Activated T-helper 1 cell treated with anti-CD3 and anti-CD28 coated beads, Interleukin-12 subunit alpha, Interleukin-12 subunit beta, Interleukin-2, Interleukin-4 antibody, amounts not matched to agents 30 ng/mL and 10 ng/mL and 1 ng/mL, durations not matched to agents 14 hours and 24 hours and 36 hours (primary cell): ENCODE measurements at regions not wholly inside any gene's neighbourhood (a gene's known extent, or its start where the extent isn't known, plus 50 kb on each side); places are given as distances from the start of the nearest gene placed in this dataset.
A peak's percentile ranks its signal among the peaks of the same experiment; 100 is the strongest.
"Not testable (repeated sequence)": the region's sequence is repeated elsewhere in the genome, so short reads cannot be mapped to it uniquely, and the experiment has no call there.

Experiments
- DNase-seq: peaks from one replicate; pipeline ENCODE4 v3.0.0; 2021; ENCODE audit warnings: low spot score
- H3K27ac Mint-ChIP-seq: one replicate; pipeline ENCODE4 v1.8.0; 2021; ENCODE audit warnings: mild to moderate bottlenecking, mixed read lengths
- H3K27me3 Mint-ChIP-seq: one replicate; pipeline ENCODE4 v1.8.0; 2022; ENCODE audit warnings: mild to moderate bottlenecking, moderate library complexity, mixed read lengths; ENCODE audit not compliant: insufficient read depth
- H3K36me3 Mint-ChIP-seq: one replicate; pipeline ENCODE4 v1.8.0; 2021; ENCODE audit warnings: low read depth, mixed read lengths
- H3K4me1 Mint-ChIP-seq: one replicate; pipeline ENCODE4 v1.8.0; 2021; ENCODE audit warnings: low read depth, mixed read lengths
- H3K4me3 Mint-ChIP-seq: one replicate; pipeline ENCODE4 v1.8.0; 2021; ENCODE audit warnings: mild to moderate bottlenecking, moderate library complexity, mixed read lengths
- H3K9me3 Mint-ChIP-seq: one replicate; pipeline ENCODE4 v1.8.0; 2021; ENCODE audit warnings: mixed read lengths
- intact Hi-C: fragments of 100-400 bp; cut with micrococcal nuclease; formaldehyde crosslinking; loops from one replicate; pipeline ENCODE4 v1.15.1; 2024

DNA sequence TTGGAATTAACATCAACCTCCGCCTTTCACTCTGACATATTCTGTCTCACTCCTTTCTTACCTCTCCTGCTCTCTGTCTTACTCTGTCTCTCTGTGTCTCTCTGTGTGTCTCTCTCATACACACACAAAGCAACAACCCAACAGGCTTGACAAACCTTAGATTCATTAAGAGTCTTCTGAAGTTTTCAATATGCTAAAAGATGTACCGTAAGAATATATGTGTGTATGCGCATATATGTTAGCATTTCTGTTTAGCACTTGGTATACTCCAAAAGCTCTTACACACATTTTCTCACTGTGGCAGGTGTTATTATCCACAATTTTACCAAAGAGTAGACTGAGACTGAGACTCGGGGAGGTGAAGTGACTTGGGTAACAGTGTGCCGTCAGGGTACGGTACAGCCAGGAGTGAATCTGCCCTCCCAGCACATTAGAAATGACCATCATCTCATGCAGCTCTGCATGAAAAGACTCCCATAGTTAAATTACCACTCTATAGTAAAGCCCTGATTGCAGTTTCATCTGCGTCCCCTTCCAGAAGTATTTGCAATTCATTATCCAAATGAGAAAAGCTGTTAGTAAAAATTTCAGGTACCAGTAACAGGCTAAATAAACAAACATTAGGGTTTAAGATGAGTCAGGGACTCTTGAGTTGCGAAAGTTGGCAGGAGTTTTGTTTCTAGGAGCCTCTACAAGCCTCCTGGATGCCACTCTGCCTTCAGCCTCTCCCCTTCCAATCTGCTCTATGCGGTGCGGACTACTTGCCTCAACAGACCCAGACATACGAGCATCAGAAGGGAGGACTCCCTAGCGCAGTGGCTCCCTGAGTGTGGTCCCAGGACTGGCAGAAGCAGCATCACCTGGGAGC is 195.2 kb upstream of the TMEM45B start:
- no peaks in the 10 kb centered on the region for H3K9me3 Mint-ChIP-seq

DNA sequence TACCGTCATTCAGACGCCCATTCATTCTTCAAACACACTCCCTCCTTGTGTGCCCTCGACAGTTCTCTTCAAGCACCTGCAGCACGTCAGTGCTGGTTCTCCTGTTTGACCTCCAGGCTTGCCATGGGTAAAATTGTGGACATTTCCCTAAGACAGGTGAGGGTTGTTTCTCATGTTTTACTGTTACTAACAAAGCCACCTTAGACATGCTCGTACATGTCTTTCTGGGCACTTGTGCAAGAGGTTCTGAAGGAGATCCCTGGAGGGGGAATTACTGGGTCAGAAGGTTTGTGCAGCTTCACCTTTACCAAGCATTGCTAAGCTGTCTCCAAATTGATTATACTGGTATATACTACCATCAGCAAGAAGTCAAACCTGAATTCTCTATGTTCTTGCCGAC is 189.7 kb upstream of the TMEM45B start:
- H3K9me3 Mint-ChIP-seq, result peaks cover 5% of the 10 kb centered on the region
- intact Hi-C loops, result no loop called here
- DNase-seq, result no peak
- no peak overlapping the region for H3K4me3 Mint-ChIP-seq
- no peak overlapping the region for H3K27ac Mint-ChIP-seq
- H3K27me3 Mint-ChIP-seq, result no peaks in the 10 kb centered on the region
- peaks cover 6% of the 10 kb centered on the region for H3K4me1 Mint-ChIP-seq
- no peaks in the 10 kb centered on the region for H3K36me3 Mint-ChIP-seq

More for the DNA sequence above, 195.2 kb upstream of the TMEM45B start:
- no peak overlapping the region for H3K4me3 Mint-ChIP-seq
- peaks cover 3% of the 10 kb centered on the region for H3K27me3 Mint-ChIP-seq
- no peaks in the 10 kb centered on the region for H3K4me1 Mint-ChIP-seq
- H3K36me3 Mint-ChIP-seq, result no peaks in the 10 kb centered on the region
- DNase-seq, result no peak
- no peak overlapping the region for H3K27ac Mint-ChIP-seq
- intact Hi-C loops, result no loop called here

DNA sequence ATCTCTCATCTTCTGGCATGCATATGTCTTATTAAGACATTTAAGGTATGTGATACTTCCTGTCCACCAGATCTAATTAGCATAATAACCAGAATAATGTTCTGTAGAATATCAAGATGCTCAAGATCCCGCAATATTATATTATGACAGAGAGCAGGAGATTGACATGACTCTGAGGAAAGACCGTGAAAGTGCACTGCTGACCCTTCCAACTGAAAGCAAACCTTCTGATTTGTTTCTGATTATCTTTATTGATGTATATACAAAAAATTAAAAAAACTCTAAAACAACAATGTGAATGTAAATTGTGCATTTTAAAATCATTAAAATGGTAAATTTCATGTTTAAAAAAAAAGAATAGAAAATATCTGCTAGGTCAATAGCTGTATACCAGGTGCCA is 184.4 kb upstream of the TMEM45B start:
- no peaks in the 10 kb centered on the region for H3K36me3 Mint-ChIP-seq
- no peaks in the 10 kb centered on the region for H3K27me3 Mint-ChIP-seq
- H3K4me3 Mint-ChIP-seq, result no peak overlapping the region
- H3K27ac Mint-ChIP-seq, result no peak overlapping the region
- intact Hi-C loops, result no loop called here
- no peak for DNase-seq
- H3K4me1 Mint-ChIP-seq, result peaks cover 14% of the 10 kb centered on the region
- H3K9me3 Mint-ChIP-seq, result no peaks in the 10 kb centered on the region

- DNase-seq, result no peak
- peaks cover 59% of the 10 kb centered on the region for H3K4me1 Mint-ChIP-seq
- peaks cover 4% of the 10 kb centered on the region for H3K36me3 Mint-ChIP-seq
- no peaks in the 10 kb centered on the region for H3K27me3 Mint-ChIP-seq
- intact Hi-C loops, result loop anchor here (1.0 to 5.0 kb wide), 7 partner anchors 8 to 1310 kb away; partner anchors contain the start of genes APLP2 and KCNJ1
- H3K9me3 Mint-ChIP-seq, result peaks cover 7% of the 10 kb centered on the region
- peak overlapping the region; percentile 91 for H3K27ac Mint-ChIP-seq
- no peak overlapping the region for H3K4me3 Mint-ChIP-seq
Observed at GRCh38 chr11:129636926-129637325, 178.7 kb upstream of the TMEM45B start.

- Mint-ChIP-seq H3K27me3 (no peaks in the 10 kb centered on the region), H3K9me3 (peaks cover 10% of the 10 kb centered on the region), H3K4me3 (peak overlapping the region; percentile 43), H3K4me1 (peaks cover 63% of the 10 kb centered on the region), H3K27ac (peak overlapping the region; percentile 91), H3K36me3 (peaks cover 4% of the 10 kb centered on the region)
- intact Hi-C loops, result loop anchor here (1.0 to 5.0 kb wide), 7 partner anchors 8 to 1310 kb away; partner anchors contain the start of genes APLP2 and KCNJ1
- no peak for DNase-seq
Observed at GRCh38 chr11:129637473-129637872, 178.2 kb upstream of the TMEM45B start.

GRCh38 chr11:129637983-129638776 is 177.5 kb upstream of the TMEM45B start:
- intact Hi-C loops, result loop anchor here (1.0 to 5.0 kb wide), 8 partner anchors 7 to 1311 kb away; partner anchors contain the start of genes APLP2 and KCNJ1
- Mint-ChIP-seq H3K4me3 (peak overlapping the region; percentile 43), H3K36me3 (peaks cover 8% of the 10 kb centered on the region), H3K4me1 (peaks cover 70% of the 10 kb centered on the region), H3K9me3 (peaks cover 15% of the 10 kb centered on the region), H3K27ac (peak overlapping the region; percentile 91), H3K27me3 (no peaks in the 10 kb centered on the region)
- no peak for DNase-seq

- H3K36me3 Mint-ChIP-seq, result peaks cover 8% of the 10 kb centered on the region
- H3K27me3 Mint-ChIP-seq, result no peaks in the 10 kb centered on the region
- peaks cover 80% of the 10 kb centered on the region for H3K4me1 Mint-ChIP-seq
- H3K9me3 Mint-ChIP-seq, result peaks cover 16% of the 10 kb centered on the region
- peak overlapping the region; percentile 86 for H3K27ac Mint-ChIP-seq
- DNase-seq, result peak; percentile 24
- H3K4me3 Mint-ChIP-seq, result peak overlapping the region; percentile 21
- intact Hi-C loops, result loop anchor here (1.0 to 5.0 kb wide), 7 partner anchors 191 to 1312 kb away; partner anchors contain the start of genes APLP2 and KCNJ1
Observed at GRCh38 chr11:129639300-129639699, 176.3 kb upstream of the TMEM45B start.

GRCh38 chr11:129640671-129641070 is 175.0 kb upstream of the TMEM45B start:
- Mint-ChIP-seq H3K27ac (peak overlapping the region; percentile 86), H3K27me3 (no peaks in the 10 kb centered on the region), H3K36me3 (peaks cover 8% of the 10 kb centered on the region), H3K4me1 (peaks cover 84% of the 10 kb centered on the region), H3K4me3 (no peak overlapping the region), H3K9me3 (peaks cover 16% of the 10 kb centered on the region)
- intact Hi-C loops, result loop anchor here (5.0 to 10.0 kb wide), 3 partner anchors 356 to 678 kb away; partner anchors contain the start of gene PRDM10
- DNase-seq, result no peak

DNA sequence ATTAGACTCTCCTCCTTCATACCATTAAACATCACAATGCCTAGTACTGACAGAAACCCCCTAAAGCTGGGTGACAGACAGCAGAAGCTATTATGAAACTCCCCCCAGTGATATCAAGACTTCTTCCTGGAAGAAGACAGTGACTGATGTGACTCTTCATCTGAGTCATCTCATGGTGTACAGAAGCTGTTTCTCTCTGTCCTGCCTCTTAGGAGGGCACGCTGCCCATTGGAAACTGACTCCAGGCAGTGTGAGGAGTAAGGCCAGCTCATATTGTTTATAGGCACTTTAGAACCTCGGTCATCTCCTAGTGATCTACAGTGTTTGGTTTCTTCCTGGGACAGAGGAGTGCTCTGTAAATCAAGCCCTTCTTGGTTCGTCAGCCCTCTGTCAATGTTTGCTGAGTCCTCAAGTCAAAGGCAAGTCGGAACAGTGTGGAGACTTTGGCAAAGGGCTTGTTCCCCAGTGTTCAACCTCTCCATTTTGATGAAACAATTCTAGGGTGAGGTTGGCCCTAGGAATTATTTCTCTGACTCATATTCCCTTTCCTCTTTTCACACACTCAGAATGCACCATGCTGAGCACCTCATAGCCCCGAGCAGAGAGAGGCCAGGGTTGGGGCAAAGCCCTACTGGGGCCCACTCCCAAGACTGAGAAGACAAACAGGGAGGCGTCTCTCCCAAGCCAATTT is 172.5 kb upstream of the TMEM45B start:
- H3K4me1 Mint-ChIP-seq, result peaks cover 80% of the 10 kb centered on the region
- intact Hi-C loops, result loop anchor here (1.0 to 10.0 kb wide), 5 partner anchors 195 to 681 kb away; partner anchors contain the start of gene PRDM10
- peak overlapping the region; percentile 90 for H3K27ac Mint-ChIP-seq
- H3K36me3 Mint-ChIP-seq, result peaks cover 5% of the 10 kb centered on the region
- no peaks in the 10 kb centered on the region for H3K27me3 Mint-ChIP-seq
- H3K9me3 Mint-ChIP-seq, result peaks cover 12% of the 10 kb centered on the region
- DNase-seq, result no peak
- peak overlapping the region; percentile 49 for H3K4me3 Mint-ChIP-seq

DNA sequence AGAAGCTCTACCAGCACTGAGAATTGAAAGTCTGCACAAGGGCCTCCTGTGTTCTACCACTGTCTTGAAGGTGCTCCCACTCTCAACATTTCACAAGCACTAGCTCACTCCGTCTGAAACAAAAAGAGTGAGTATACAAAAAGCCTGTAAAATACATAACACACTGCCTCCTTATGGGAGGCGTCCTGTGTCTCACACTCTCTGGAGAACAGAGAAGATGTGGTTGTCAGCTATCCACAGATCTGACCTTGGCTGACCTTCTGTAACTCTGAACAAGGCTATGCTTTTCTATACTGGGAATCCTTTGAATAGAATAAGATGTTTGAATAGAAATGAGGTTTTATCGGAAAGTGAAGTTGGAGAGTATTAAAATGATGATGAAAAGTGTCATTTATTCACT is 171.3 kb upstream of the TMEM45B start:
- peaks cover 14% of the 10 kb centered on the region for H3K9me3 Mint-ChIP-seq
- DNase-seq, result no peak
- H3K27ac Mint-ChIP-seq, result peak overlapping the region; percentile 90
- H3K4me3 Mint-ChIP-seq, result peak overlapping the region; percentile 10
- H3K4me1 Mint-ChIP-seq, result peaks cover 73% of the 10 kb centered on the region
- intact Hi-C loops, result loop anchor here (5.0 to 10.0 kb wide), 3 partner anchors 358 to 682 kb away; partner anchors contain the start of gene PRDM10
- peaks cover 5% of the 10 kb centered on the region for H3K36me3 Mint-ChIP-seq
- no peaks in the 10 kb centered on the region for H3K27me3 Mint-ChIP-seq

DNA sequence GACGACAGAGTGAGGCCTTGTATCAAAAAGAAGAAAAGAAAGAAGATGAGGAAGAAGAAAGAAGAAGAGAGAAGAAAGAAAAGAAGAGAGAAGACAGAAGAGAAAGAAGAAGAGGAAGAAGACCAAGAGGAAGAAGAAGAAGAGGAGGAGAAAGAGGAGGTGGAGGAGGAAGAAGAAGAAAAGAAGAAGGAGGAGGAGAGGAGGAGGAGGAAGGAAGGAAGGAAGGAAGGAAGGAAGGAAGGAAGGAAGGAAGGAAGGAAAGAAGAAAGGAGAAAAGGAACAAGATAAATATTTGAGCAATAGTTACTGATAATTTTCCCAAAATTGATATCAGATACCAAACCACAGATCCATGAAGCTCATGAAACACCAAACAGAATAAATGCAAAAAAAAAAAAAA is 169.7 kb upstream of the TMEM45B start:
- Mint-ChIP-seq H3K27me3 (no peaks in the 10 kb centered on the region), H3K9me3 (peaks cover 17% of the 10 kb centered on the region), H3K4me1 (peaks cover 57% of the 10 kb centered on the region), H3K27ac (peak overlapping the region; percentile 25), H3K4me3 (no peak overlapping the region), H3K36me3 (peaks cover 5% of the 10 kb centered on the region)
- DNase-seq, result no peak
- intact Hi-C loops, result loop anchor here (1.0 to 10.0 kb wide), 2 partner anchors 9 to 361 kb away; no protein-coding TSS in a partner anchor

DNA sequence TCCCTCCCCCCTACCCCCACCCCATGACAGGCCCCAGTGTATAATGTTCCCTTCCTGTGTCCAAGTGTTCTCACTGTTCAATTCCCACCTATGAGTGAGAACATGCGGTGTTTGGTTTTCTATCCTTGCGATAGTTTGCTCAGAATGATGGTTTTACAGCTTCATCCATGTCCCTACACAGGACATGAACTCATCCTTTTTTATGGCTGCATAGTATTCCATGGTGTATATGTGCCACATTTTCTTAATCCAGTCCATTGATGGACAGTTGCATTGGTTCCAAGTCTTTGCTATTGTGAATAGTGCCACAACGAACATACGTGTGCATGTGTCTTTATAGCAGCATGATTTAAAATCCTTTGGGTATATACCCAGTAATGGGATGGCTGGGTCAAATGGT is 165.6 kb upstream of the TMEM45B start:
- Mint-ChIP-seq H3K4me1 (peaks cover 19% of the 10 kb centered on the region), H3K9me3 (peaks cover 25% of the 10 kb centered on the region)
- H3K36me3 Mint-ChIP-seq, H3K27ac Mint-ChIP-seq, intact Hi-C loops, H3K27me3 Mint-ChIP-seq, DNase-seq, H3K4me3 Mint-ChIP-seq: not testable (repeated sequence)
